HG02970 (cell line): ENCODE measurements at regions not wholly inside any gene's neighbourhood (a gene's known extent, or its start where the extent isn't known, plus 50 kb on each side); places are given as distances from the start of the nearest gene placed in this dataset.
"Not testable (repeated sequence)": the region's sequence is repeated elsewhere in the genome, so short reads cannot be mapped to it uniquely, and the experiment has no call there.

ENCODE experiments used
- ATAC-seq: cut with Tn5 transposase; IDR thresholded peaks from one replicate; pipeline ENCODE4 v1.9.1; 2021; ENCODE audit warnings: mild to moderate bottlenecking, moderate library complexity, moderate number of reproducible peaks; ENCODE audit not compliant: unreplicated experiment, low FRiP score

- no peak for ATAC-seq
These were observed 820.9 kb downstream of the SLC6A15 start for GRCh38 chr12:84091651-84092050.

- no peak for ATAC-seq
These were observed 823.2 kb downstream of the SLC6A15 start for GRCh38 chr12:84089356-84089755.

DNA sequence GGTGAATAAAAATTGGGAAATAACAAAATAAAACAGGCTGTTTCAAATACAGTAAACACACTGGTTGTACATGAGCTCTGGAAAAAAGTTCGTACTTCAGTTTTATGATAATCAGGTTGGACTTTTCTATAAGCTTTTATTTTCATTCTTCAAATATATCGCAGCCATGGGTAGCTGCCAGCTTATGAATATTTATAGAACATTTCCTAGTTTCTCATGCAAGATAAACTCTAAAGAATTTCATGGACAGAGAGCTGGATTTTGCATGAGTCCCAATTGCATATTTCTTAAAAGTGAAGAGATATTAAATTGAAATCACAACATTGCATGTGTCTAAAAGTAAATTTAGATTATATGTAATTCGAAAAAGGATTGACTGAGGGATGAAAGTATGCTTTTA is 827.6 kb downstream of the SLC6A15 start:
- ATAC-seq = no peak

GRCh38 chr12:84079626-84080025 is 833.0 kb downstream of the SLC6A15 start:
- ATAC-seq = no peak

DNA sequence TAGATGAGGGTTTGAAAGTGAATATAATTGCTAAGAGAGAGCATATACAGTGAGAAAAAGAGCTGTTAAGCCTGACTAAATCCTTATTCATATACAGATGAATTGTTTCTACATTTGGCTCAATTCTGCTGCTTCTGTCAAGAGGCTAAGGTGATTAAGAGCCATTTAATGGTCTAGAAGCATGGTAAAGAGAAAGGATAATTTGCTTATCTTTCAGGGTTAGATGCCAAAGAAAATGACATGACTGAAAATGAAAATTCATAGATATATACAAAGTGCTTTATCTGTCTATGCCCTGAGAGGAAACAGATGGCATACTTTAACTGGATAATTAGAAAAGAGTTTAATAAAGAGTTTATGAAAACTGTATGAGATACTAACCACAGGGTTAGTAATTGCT is 834.9 kb downstream of the SLC6A15 start:
- ATAC-seq = no peak

DNA sequence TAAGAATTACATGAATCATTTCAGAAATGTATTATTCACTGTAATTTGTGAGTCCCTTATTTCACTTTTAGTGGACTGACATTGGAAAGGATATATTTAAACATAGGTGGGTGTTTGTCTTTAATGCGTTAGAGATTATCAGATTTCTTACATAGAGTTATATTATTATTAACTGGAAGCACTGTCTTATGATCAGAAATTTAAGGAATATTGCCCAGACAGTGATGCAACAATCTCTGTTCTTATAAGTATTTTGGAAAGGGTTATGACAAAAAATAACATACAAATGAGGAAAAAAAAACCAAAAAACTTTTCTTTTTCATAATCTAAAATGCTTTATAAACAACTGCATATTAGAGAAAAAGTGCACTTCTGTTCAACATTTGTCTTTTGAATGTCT is 836.6 kb downstream of the SLC6A15 start:
- ATAC-seq = no peak

- no peak for ATAC-seq
These were observed 839.2 kb downstream of the SLC6A15 start for GRCh38 chr12:84073401-84073800.

- no peak for ATAC-seq
These were observed 839.6 kb downstream of the SLC6A15 start for GRCh38 chr12:84072961-84073360.

GRCh38 chr12:84070292-84070691 is 842.3 kb downstream of the SLC6A15 start:
- ATAC-seq = no peak

- no peak for ATAC-seq
These were observed 842.9 kb downstream of the SLC6A15 start for GRCh38 chr12:84069699-84070098.

- no peak for ATAC-seq
These were observed 843.4 kb downstream of the SLC6A15 start for GRCh38 chr12:84069198-84069597.

GRCh38 chr12:84058136-84058535 is 854.5 kb downstream of the SLC6A15 start:
- ATAC-seq = no peak

DNA sequence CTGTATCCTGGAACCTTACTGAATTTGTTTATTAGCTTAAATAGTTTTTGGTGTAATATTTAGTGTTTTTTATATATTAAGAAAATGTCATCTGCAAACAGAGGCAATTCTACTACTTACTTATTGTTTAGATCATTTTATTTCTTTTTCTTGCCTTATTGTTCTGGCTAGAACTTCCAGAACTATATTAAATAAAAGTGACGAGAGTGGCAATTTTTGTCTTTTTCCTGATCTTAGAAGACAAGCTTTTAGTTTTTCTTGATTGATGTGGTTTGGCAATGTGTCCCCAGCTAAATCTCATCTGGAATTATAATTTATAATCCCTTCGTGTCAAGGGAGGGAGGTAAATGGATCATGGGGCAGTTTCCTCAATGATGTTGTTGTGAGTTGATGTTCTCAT is 857.8 kb downstream of the SLC6A15 start:
- ATAC-seq = no peak

DNA sequence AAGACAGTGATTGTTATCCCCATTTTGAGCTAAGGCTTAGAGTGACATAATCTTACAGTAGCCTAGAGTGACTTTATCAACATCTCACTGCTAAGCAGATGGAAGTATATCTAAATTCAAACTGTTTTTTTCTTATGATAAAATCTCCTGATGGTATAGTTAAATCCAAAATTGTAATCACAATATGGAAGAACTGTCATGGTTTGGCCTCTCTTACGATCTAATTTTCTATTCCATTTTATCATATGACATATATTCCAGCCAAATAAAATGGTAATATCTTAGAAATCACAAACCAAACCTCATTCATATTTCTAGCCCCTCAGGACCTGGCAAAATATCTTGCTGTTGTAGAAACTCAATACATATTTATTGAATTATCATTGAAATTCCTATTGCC is 864.7 kb downstream of the SLC6A15 start:
- no peak for ATAC-seq

- no peak for ATAC-seq
These were observed 865.7 kb downstream of the SLC6A15 start for GRCh38 chr12:84046859-84047258.

- ATAC-seq = no peak
These were observed 869.2 kb downstream of the SLC6A15 start for GRCh38 chr12:84043355-84043754.

GRCh38 chr12:84038242-84038641 is 874.4 kb downstream of the SLC6A15 start:
- ATAC-seq = no peak

DNA sequence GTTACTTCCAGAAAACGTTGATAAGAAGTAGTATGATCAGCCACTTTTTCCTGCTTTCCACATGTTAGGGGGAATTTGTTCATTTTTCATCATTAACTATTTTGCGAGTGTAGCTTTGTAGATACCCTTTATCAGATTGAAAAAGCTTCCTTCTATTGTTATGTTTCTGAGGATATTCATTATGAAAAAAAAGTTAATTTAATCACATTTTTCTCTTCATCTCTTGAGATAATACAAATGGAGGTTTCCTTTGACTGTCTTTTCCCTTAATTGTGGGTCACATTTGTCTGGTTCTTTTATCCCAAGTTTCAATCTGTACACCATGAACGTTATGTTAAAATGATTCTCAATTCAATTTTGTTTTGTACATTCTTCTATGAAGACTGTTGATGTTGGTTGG is 875.7 kb downstream of the SLC6A15 start:
- no peak for ATAC-seq

- ATAC-seq = no peak
These were observed 876.8 kb downstream of the SLC6A15 start for GRCh38 chr12:84035766-84036165.

GRCh38 chr12:84034871-84035270 is 877.7 kb downstream of the SLC6A15 start:
- no peak for ATAC-seq

DNA sequence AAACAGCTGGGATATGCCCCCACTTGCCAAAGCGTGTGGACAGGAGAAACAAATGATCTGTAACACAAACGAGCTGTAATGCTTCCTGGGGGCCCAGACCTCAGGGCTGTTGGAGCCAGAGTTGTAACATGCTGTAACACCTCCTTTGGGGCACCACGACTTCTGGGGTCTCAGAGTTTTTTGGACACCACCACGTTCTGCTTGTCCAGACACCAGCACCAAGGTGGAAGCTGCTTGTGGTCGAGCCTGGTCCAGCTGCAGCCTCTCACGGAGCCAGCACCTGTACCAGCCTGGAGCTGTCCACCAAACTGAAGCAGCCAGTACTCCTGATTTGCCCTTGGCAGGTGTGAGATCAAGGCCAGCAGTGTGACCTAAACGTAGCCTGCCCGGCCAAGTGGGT is 879.4 kb downstream of the SLC6A15 start:
- no peak for ATAC-seq

DNA sequence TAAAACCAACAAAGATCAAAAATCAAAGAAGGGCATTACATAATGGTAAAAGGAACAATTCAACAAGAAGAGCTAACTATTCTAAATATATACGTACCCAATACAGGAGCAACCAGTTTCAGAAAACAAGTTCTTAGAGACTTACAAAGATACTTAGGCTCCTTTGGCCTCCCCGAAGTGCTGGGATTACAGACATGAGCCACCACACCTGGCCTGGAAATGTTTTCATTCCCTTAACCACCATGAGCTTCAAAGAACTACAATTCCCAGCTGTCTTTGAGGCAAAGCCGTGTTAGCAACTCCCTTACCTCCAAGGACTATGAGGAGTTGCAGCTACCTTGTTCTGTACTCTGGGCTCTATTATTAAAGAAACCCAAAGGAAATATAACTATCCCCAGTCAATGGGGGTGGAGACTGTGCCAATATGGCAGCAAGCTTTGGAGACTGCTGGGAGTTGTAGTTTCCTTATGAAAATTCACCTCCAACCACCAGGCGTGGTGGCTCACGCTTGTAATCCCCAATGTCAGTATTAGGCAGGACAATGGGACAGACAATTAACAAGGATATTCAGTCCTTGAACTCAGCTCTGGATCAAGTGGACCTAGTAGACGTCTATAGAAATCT is 893.9 kb downstream of the SLC6A15 start:
- not testable (repeated sequence) for ATAC-seq

GRCh38 chr12:84016956-84017355 is 895.6 kb downstream of the SLC6A15 start:
- no peak for ATAC-seq
